SK-N-SH (cell line): ENCODE measurements at regions not wholly inside any gene's neighbourhood (a gene's known extent, or its start where the extent isn't known, plus 50 kb on each side); places are given as distances from the start of the nearest gene placed in this dataset.

ENCODE experiments used
- CTCF ChIA-PET: fragments of 300-600, 350-600 bp; formaldehyde crosslinking; extraction: SDS; loops from one replicate; lab custom pipeline; 2021; lab: Yijun Ruan, JAX
- POLR2A ChIA-PET: fragments of 350-600 bp; sonication (Branson Sonifier 250); formaldehyde crosslinking; extraction: SDS; loops from one replicate; lab custom pipeline; 2020; ENCODE audit warnings: antibody characterized with exemption, inconsistent platforms; lab: Yijun Ruan, JAX
- DNase-seq: peaks from one replicate; pipeline ENCODE4 v3.0.0; 2012
- H2AFZ ChIP-seq: fragments of 200-600 bp; sonication (generic); 2 replicates; pipeline ENCODE4 v1.8.1; 2016; ENCODE audit warnings: antibody characterized with exemption, mild to moderate bottlenecking, low read depth
- H3F3A ChIP-seq: fragments of 200-600 bp; sonication (generic); replicated peaks from 2 replicates; pipeline ENCODE3; 2016; ENCODE audit warnings: antibody characterized with exemption, mild to moderate bottlenecking; ENCODE audit not compliant: insufficient read depth
- H3K27ac ChIP-seq, 2 experiments: fragments of 200-500 bp in 1 of 2; fragments of 200-600 bp in 1 of 2; sonication (Bioruptor generic) in 1 of 2; sonication (generic), shearing (Covaris generic) in 1 of 2; 2 replicates each; pipeline versions ENCODE4 v1.5.1 to v1.6.1; 2014 to 2016; ENCODE audit warnings: low read depth in 2 of 2, inconsistent platforms in 1 of 2, low read length in 1 of 2, mild to moderate bottlenecking in 1 of 2, mixed read lengths in 1 of 2
- H3K27me3 ChIP-seq: fragments of 200-600 bp; sonication (generic), shearing (Covaris generic); 2 replicates; pipeline ENCODE4 v1.6.1; 2016; ENCODE audit warnings: mixed run types; ENCODE audit not compliant: insufficient read depth
- H3K36me3 ChIP-seq, 2 experiments: fragments of 200-500 bp in 1 of 2; fragments of 200-600 bp in 1 of 2; sonication (Bioruptor generic) in 1 of 2; sonication (generic) in 1 of 2; replicated peaks in 1 of 2; 2 replicates each; pipeline versions ENCODE3 to v1.5.1; 2014 to 2016; ENCODE audit warnings: low read length in 1 of 2, mild to moderate bottlenecking in 1 of 2; ENCODE audit not compliant: insufficient read depth in 2 of 2, control insufficient read depth in 1 of 2
- H3K4me1 ChIP-seq, 2 experiments: fragments of 200-500 bp in 1 of 2; fragments of 200-600 bp in 1 of 2; sonication (Bioruptor generic) in 1 of 2; sonication (generic), shearing (Covaris generic) in 1 of 2; 2 replicates each; pipeline versions ENCODE4 v1.5.1 to v1.6.1; 2014 to 2016; ENCODE audit warnings: low read depth in 1 of 2, low read length in 1 of 2, mixed run types in 1 of 2; ENCODE audit not compliant: insufficient read depth in 2 of 2, control insufficient read depth in 1 of 2
- H3K4me2 ChIP-seq: fragments of 200-600 bp; sonication (generic), shearing (Covaris generic); 2 replicates; pipeline ENCODE4 v1.6.1; 2017; ENCODE audit warnings: mixed run types
- H3K4me3 ChIP-seq, 2 experiments: fragments of 200-500 bp in 1 of 2; fragments of 200-600 bp in 1 of 2; sonication (Bioruptor generic) in 1 of 2; sonication (generic), shearing (Covaris generic) in 1 of 2; 2 replicates each; pipeline versions ENCODE4 v1.5.1 to v1.8.1; 2014 to 2016; ENCODE audit warnings: low read depth in 2 of 2, inconsistent platforms in 1 of 2, low read length in 1 of 2, mild to moderate bottlenecking in 1 of 2, mixed read lengths in 1 of 2, moderate library complexity in 1 of 2
- H3K79me2 ChIP-seq: fragments of 200-600 bp; sonication (generic); 2 replicates; pipeline ENCODE4 v1.8.1; 2017; ENCODE audit warnings: mild to moderate bottlenecking; ENCODE audit not compliant: insufficient read depth
- H3K9ac ChIP-seq: fragments of 200-600 bp; sonication (generic); 2 replicates; pipeline ENCODE4 v1.6.1; 2017; ENCODE audit warnings: mixed run types
- H3K9me2 ChIP-seq: fragments of 200-600 bp; sonication (generic); 2 replicates; pipeline ENCODE4 v1.6.1; 2017; ENCODE audit warnings: mixed run types
- H3K9me3 ChIP-seq: fragments of 200-600 bp; sonication (generic); 2 replicates; pipeline ENCODE4 v1.6.1; 2017; ENCODE audit warnings: mixed run types, mild to moderate bottlenecking, moderate library complexity
- H4K20me1 ChIP-seq: fragments of 200-600 bp; sonication (generic); 2 replicates; pipeline ENCODE4 v1.6.1; 2017; ENCODE audit warnings: mild to moderate bottlenecking, mixed run types; ENCODE audit not compliant: insufficient read depth
- FOSL2 ChIP-seq: IDR thresholded peaks from 2 replicates; pipeline ENCODE4 v1.4.0; 2012; ENCODE audit warnings: low read depth, mild to moderate bottlenecking, moderate library complexity, borderline replicate concordance
- NRF1 ChIP-seq: IDR thresholded peaks from 2 replicates; pipeline ENCODE4 v1.6.1; 2012; ENCODE audit warnings: low read depth, mild to moderate bottlenecking, low read length
- RAD21 ChIP-seq: IDR thresholded peaks from 2 replicates; pipeline ENCODE4 v1.6.1; 2012; ENCODE audit warnings: mild to moderate bottlenecking, low read length
- RCOR1 ChIP-seq: fragments of 150-350 bp; IDR thresholded peaks from 2 replicates; pipeline ENCODE4 v1.6.1; 2017; ENCODE audit warnings: antibody characterized with exemption, low read length
- SMC3 ChIP-seq: IDR thresholded peaks from 2 replicates; pipeline ENCODE4 v1.6.1; 2012; ENCODE audit warnings: low read depth, low read length, improper control_type of control experiment
- WGBS: methylation state at CpG from one replicate; pipeline ENCODE4 v1.1.6; 2017; ENCODE audit warnings: low lambda C conversion rate; 5-methylcytosine and 5-hydroxymethylcytosine counted together
- TF ChIP-seq, protein P1 (sequence below): fragments of 200-600 bp; sonication (generic); IDR thresholded peaks from 2 replicates; pipeline ENCODE4 v1.6.1; 2017; ENCODE audit warnings: antibody characterized with exemption, mild to moderate bottlenecking, moderate library complexity

DNA sequence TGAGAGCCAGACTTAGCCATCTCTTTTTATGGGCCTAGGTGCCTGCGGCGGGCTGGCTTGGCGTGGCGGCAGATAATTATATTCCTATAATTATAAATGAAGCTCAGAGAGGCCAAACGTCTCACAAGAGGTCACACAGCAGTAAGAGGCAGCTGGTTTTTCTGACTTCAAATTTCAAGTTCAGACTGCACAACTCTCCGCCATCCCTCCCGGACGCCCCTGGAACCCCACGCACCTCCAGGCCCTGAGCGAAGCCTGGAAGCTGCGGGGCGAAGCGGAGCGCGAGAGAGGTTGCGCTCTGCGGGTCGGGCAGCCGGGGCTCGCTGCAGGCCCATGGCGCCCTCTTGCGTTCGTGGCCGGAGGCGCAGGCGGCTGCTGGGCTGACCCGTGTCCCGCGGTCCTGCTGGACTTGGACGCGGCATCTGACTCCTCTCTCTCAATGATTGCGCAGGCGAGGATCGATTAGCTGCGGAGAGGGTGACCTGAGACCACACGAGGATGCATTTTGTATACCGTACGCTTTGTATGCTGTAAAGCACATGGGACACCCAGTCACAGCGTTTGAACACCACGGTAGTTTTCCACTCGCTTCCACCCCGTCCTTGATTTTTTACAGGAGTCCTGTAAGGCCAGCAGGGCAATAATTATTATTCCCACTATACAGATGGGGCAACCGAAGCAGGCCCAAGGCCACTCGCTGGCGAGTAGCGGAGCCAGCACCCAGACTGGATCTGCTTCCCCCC is 272.7 kb downstream of the FOXD2 start:
- H3K27me3 ChIP-seq: peaks cover 68% of the 10 kb centered on the region

More for the DNA sequence above, 272.7 kb downstream of the FOXD2 start:
- DNase-seq: peak; percentile 96
- Histone ChIP-seq H3K9ac (no peak overlapping the region), H3K36me3 (no peaks in the 10 kb centered on the region), H4K20me1 (no peaks in the 10 kb centered on the region), H3K9me3 (no peaks in the 10 kb centered on the region), H3K4me1 (peaks cover 0 to 23% of the 10 kb centered on the region in 2 experiments; a peak in 1 of 4 replicates), H3K27ac (no peak overlapping the region), H3K4me2 (peak overlapping the region; percentile 77), H3K79me2 (no peaks in the 10 kb centered on the region), H3F3A (no peaks in the 10 kb centered on the region), H3K9me2 (no peaks in the 10 kb centered on the region), H3K4me3 (peak overlapping the region in 1 of 2 experiments; percentile 58; a peak in 1 of 4 replicates), H2AFZ (no peak overlapping the region)
- ChIA-PET POLR2A (interaction anchor here (1.3 kb wide), 1 partner anchor 274 kb away, joined by 3 read pairs; no protein-coding TSS in a partner anchor), CTCF (interaction anchor here (0.6 to 37.6 kb wide), 66 partner anchors 8 to 534 kb away, joined by 3 to 1422 read pairs (median 5); partner anchors contain the start of genes FOXD2, FOXE3 and TRABD2B)
- WGBS: under 1% methylated on average over 33 of the region's 46 CpGs
- TF ChIP-seq SMC3 (peak; percentile 92), NRF1 (no peak), RAD21 (peak; percentile 92), FOSL2 (no peak), RCOR1 (0 out of 2 replicates have a peak, but pooled peaks have one; percentile 29)
- TF ChIP-seq, protein P1, sequence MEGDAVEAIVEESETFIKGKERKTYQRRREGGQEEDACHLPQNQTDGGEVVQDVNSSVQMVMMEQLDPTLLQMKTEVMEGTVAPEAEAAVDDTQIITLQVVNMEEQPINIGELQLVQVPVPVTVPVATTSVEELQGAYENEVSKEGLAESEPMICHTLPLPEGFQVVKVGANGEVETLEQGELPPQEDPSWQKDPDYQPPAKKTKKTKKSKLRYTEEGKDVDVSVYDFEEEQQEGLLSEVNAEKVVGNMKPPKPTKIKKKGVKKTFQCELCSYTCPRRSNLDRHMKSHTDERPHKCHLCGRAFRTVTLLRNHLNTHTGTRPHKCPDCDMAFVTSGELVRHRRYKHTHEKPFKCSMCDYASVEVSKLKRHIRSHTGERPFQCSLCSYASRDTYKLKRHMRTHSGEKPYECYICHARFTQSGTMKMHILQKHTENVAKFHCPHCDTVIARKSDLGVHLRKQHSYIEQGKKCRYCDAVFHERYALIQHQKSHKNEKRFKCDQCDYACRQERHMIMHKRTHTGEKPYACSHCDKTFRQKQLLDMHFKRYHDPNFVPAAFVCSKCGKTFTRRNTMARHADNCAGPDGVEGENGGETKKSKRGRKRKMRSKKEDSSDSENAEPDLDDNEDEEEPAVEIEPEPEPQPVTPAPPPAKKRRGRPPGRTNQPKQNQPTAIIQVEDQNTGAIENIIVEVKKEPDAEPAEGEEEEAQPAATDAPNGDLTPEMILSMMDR: peak; percentile 93
